LNCaP clone FGC (cell line): ENCODE measurements at regions not wholly inside any gene's neighbourhood (a gene's known extent, or its start where the extent isn't known, plus 50 kb on each side); places are given as distances from the start of the nearest gene placed in this dataset.

Experiments used
- DNase-seq: peaks from one replicate; pipeline ENCODE4 v3.0.0-alpha.2; 2011; ENCODE audit warnings: low read depth
- H3K4me3 ChIP-seq: 2 replicates; pipeline ENCODE4 v1.5.1; 2011; ENCODE audit warnings: mild to moderate bottlenecking, low read depth, low read length, control low read depth
- CTCF ChIP-seq: IDR thresholded peaks from 2 replicates; pipeline ENCODE4 v1.5.1; 2012; ENCODE audit warnings: mild to moderate bottlenecking; ENCODE audit not compliant: control insufficient read depth, insufficient read depth; ENCODE audit errors: extremely low read depth

GRCh38 chr21:14871861-14872260, 192.9 kb downstream of the NRIP1 start:
- no peak for DNase-seq
- no peak overlapping the region for H3K4me3 ChIP-seq
- no peak for TF ChIP-seq CTCF

GRCh38 chr21:14870853-14871149, 194.0 kb downstream of the NRIP1 start:
- DNase-seq = no peak
- H3K4me3 ChIP-seq = peak overlapping the region; percentile 17
- TF ChIP-seq CTCF = no peak

GRCh38 chr21:14869984-14870852, 194.6 kb downstream of the NRIP1 start:
- no peak for TF ChIP-seq CTCF

GRCh38 chr21:14866859-14867765, 197.7 kb downstream of the NRIP1 start:
- H3K4me3 ChIP-seq = no peak overlapping the region
- no peak for TF ChIP-seq CTCF
- no peak for DNase-seq

More at GRCh38 chr21:14869984-14870852, 194.6 kb downstream of the NRIP1 start:
- no peak for DNase-seq
- peak overlapping the region; percentile 17 for H3K4me3 ChIP-seq

- no peak overlapping the region for H3K4me3 ChIP-seq
- TF ChIP-seq CTCF = peak; percentile 77
- DNase-seq = no peak
Observed at GRCh38 chr21:14864211-14865021, 200.4 kb downstream of the NRIP1 start.

GRCh38 chr21:14863745-14864210, 201.0 kb downstream of the NRIP1 start:
- no peak overlapping the region for H3K4me3 ChIP-seq
- no peak for TF ChIP-seq CTCF
- DNase-seq = no peak
